Neuronal stem cell (in vitro differentiated cells): ENCODE measurements at regions not wholly inside any gene's neighbourhood (a gene's known extent, or its start where the extent isn't known, plus 50 kb on each side); places are given as distances from the start of the nearest gene placed in this dataset.
"Not testable (repeated sequence)": the region's sequence is repeated elsewhere in the genome, so short reads cannot be mapped to it uniquely, and the experiment has no call there.

Experiments
- DNase-seq: peaks from one replicate; pipeline ENCODE4 v3.0.0-alpha.2; 2013; ENCODE audit warnings: low spot score
- H2AFZ ChIP-seq: one replicate; pipeline ENCODE4 v1.6.1; 2013; ENCODE audit warnings: mild to moderate bottlenecking, low read length, inconsistent platforms
- H2AK5ac ChIP-seq: 2 replicates; pipeline ENCODE4 v1.6.1; 2013; ENCODE audit warnings: low read depth, mild to moderate bottlenecking, inconsistent platforms, low read length, moderate library complexity, mixed read lengths
- H2BK120ac ChIP-seq: 2 replicates; pipeline ENCODE4 v1.6.1; 2013; ENCODE audit warnings: low read depth, mild to moderate bottlenecking, inconsistent platforms, low read length, moderate library complexity, mixed read lengths
- H2BK12ac ChIP-seq: one replicate; pipeline ENCODE4 v1.6.1; 2013; ENCODE audit warnings: low read length, inconsistent platforms
- H2BK15ac ChIP-seq: 2 replicates; pipeline ENCODE4 v1.6.1; 2013; ENCODE audit warnings: mild to moderate bottlenecking, low read length, inconsistent platforms, mixed read lengths
- H2BK5ac ChIP-seq: one replicate; pipeline ENCODE4 v1.6.1; 2013; ENCODE audit warnings: inconsistent platforms, mild to moderate bottlenecking, low read length, moderate library complexity
- H3K14ac ChIP-seq: one replicate; pipeline ENCODE4 v1.6.1; 2013; ENCODE audit warnings: low read length, inconsistent platforms
- H3K18ac ChIP-seq: 2 replicates; pipeline ENCODE4 v1.6.1; 2013; ENCODE audit warnings: low read length, inconsistent platforms
- H3K23ac ChIP-seq: 2 replicates; pipeline ENCODE4 v1.6.1; 2013; ENCODE audit warnings: low read depth, mild to moderate bottlenecking, mixed read lengths, low read length, inconsistent platforms; ENCODE audit not compliant: poor library complexity
- H3K27ac ChIP-seq: replicated peaks from 3 replicates; pipeline ENCODE4 v1.5.1; 2013; ENCODE audit warnings: low read length, inconsistent platforms
- H3K27me3 ChIP-seq, 3 experiments: 2 replicates each; pipeline ENCODE4 v1.6.1; 2013; ENCODE audit warnings: low read length in 3 of 3, mild to moderate bottlenecking in 2 of 3, inconsistent platforms in 1 of 3, low read depth in 1 of 3, mixed read lengths in 1 of 3, moderate library complexity in 1 of 3; ENCODE audit not compliant: control insufficient read depth in 3 of 3, insufficient read depth in 3 of 3
- H3K36me3 ChIP-seq, 2 donors: replicated peaks in 1 of 2; 2 replicates each; pipeline ENCODE4 v1.6.1; 2013; ENCODE audit warnings: low read length in 2 of 2; ENCODE audit not compliant: control insufficient read depth in 2 of 2, insufficient read depth in 2 of 2
- H3K4ac ChIP-seq: 2 replicates; pipeline ENCODE4 v1.6.1; 2013; ENCODE audit warnings: inconsistent platforms, mild to moderate bottlenecking, low read length, moderate library complexity
- H3K4me1 ChIP-seq, 2 donors: 1 replicate in 1 of 2; 2 replicates in 1 of 2; pipeline ENCODE4 v1.6.1; 2013; ENCODE audit warnings: low read length in 2 of 2, low read depth in 1 of 2; ENCODE audit not compliant: control insufficient read depth in 2 of 2, insufficient read depth in 1 of 2
- H3K4me2 ChIP-seq: one replicate; pipeline ENCODE4 v1.6.1; 2013; ENCODE audit warnings: mild to moderate bottlenecking, low read length, inconsistent platforms; ENCODE audit not compliant: insufficient read depth, poor library complexity, severe bottlenecking
- H3K4me3 ChIP-seq, 2 donors: 2 replicates each; pipeline ENCODE4 v1.5.1; 2013; ENCODE audit warnings: low read length in 2 of 2, mild to moderate bottlenecking in 2 of 2, inconsistent platforms in 1 of 2, moderate library complexity in 1 of 2
- H3K79me1 ChIP-seq: one replicate; pipeline ENCODE4 v1.6.1; 2013; ENCODE audit warnings: low read depth, mild to moderate bottlenecking, inconsistent platforms, low read length, moderate library complexity
- H3K9ac ChIP-seq: one replicate; pipeline ENCODE4 v1.6.1; 2013; ENCODE audit warnings: mild to moderate bottlenecking, low read depth, low read length, inconsistent platforms; ENCODE audit not compliant: poor library complexity
- H3K9me3 ChIP-seq, 2 donors: replicated peaks in 1 of 2; 2 replicates each; pipeline versions ENCODE3 to v1.6.1; 2013; ENCODE audit warnings: low read length in 2 of 2, mild to moderate bottlenecking in 2 of 2, inconsistent platforms in 1 of 2, low read depth in 1 of 2, mixed read lengths in 1 of 2, moderate library complexity in 1 of 2; ENCODE audit not compliant: control insufficient read depth in 2 of 2, insufficient read depth in 1 of 2
- H4K8ac ChIP-seq: one replicate; pipeline ENCODE4 v1.6.1; 2013; ENCODE audit warnings: low read depth, mild to moderate bottlenecking, inconsistent platforms, low read length, moderate library complexity
- H4K91ac ChIP-seq: one replicate; pipeline ENCODE4 v1.6.1; 2013; ENCODE audit warnings: low read length, low read depth, mild to moderate bottlenecking, inconsistent platforms; ENCODE audit not compliant: poor library complexity
- WGBS, 2 donors: extraction: QIAGEN DNeasy Blood & Tissue Kit; methylation state at CpG; one replicate each; pipeline ENCODE4 v1.1.7; 2013; ENCODE audit warnings: missing lambda C conversion rate in 2 of 2, mixed read lengths in 1 of 2; ENCODE audit not compliant: insufficient read length in 2 of 2, insufficient replicate concordance in 1 of 2; ENCODE audit errors: extremely low coverage in 2 of 2; 5-methylcytosine and 5-hydroxymethylcytosine counted together

GRCh38 chr4:60682901-60683300 lies 517.2 kb upstream of the ADGRL3 start:
- Histone ChIP-seq H2BK5ac (no peak overlapping the region), H3K9me3 (no peaks in the 10 kb centered on the region), H2AK5ac (no peak overlapping the region), H3K27me3 (no peaks in the 10 kb centered on the region), H3K4me2 (no peak overlapping the region), H4K8ac (no peak overlapping the region), H3K79me1 (no peaks in the 10 kb centered on the region), H3K14ac (no peak overlapping the region), H3K9ac (no peak overlapping the region), H3K4ac (no peak overlapping the region), H3K27ac (no peak overlapping the region), H2AFZ (no peak overlapping the region), H3K18ac (no peak overlapping the region), H3K23ac (no peak overlapping the region), H2BK120ac (no peak overlapping the region), H2BK15ac (no peak overlapping the region), H2BK12ac (no peak overlapping the region), H3K36me3 (no peaks in the 10 kb centered on the region), H3K4me3 (no peak overlapping the region), H3K4me1 (no peaks in the 10 kb centered on the region), H4K91ac (no peak overlapping the region)
- no CpG with 5 or more reads among the region's 1 CpG for WGBS, 2 donors
- no peak for DNase-seq

GRCh38 chr4:60683357-60683756 lies 516.8 kb upstream of the ADGRL3 start:
- Histone ChIP-seq H3K4me1 (no peaks in the 10 kb centered on the region), H3K4ac (no peak overlapping the region), H2AFZ (no peak overlapping the region), H3K23ac (no peak overlapping the region), H2BK12ac (no peak overlapping the region), H3K9ac (no peak overlapping the region), H3K4me2 (no peak overlapping the region), H3K27ac (no peak overlapping the region), H3K18ac (no peak overlapping the region), H2BK5ac (no peak overlapping the region), H4K91ac (no peak overlapping the region), H3K36me3 (no peaks in the 10 kb centered on the region), H3K14ac (no peak overlapping the region), H3K27me3 (no peaks in the 10 kb centered on the region), H2AK5ac (no peak overlapping the region), H3K79me1 (no peaks in the 10 kb centered on the region), H4K8ac (no peak overlapping the region), H2BK120ac (no peak overlapping the region), H2BK15ac (no peak overlapping the region), H3K9me3 (no peaks in the 10 kb centered on the region), H3K4me3 (peak overlapping the region in 1 of 2 donors; percentile 55)
- no peak for DNase-seq
- no CpG with 5 or more reads among the region's 1 CpG for WGBS, 2 donors

- Histone ChIP-seq H2BK120ac (no peak overlapping the region), H3K79me1 (no peaks in the 10 kb centered on the region), H2BK15ac (no peak overlapping the region), H3K14ac (no peak overlapping the region), H2BK12ac (no peak overlapping the region), H2BK5ac (no peak overlapping the region), H3K4ac (no peak overlapping the region), H4K91ac (no peak overlapping the region), H2AK5ac (no peak overlapping the region), H3K4me1 (no peaks in the 10 kb centered on the region), H4K8ac (no peak overlapping the region), H3K9ac (no peak overlapping the region), H3K9me3 (no peaks in the 10 kb centered on the region), H3K23ac (no peak overlapping the region), H2AFZ (no peak overlapping the region), H3K4me2 (no peak overlapping the region), H3K36me3 (no peaks in the 10 kb centered on the region), H3K27me3 (no peaks in the 10 kb centered on the region), H3K27ac (no peak overlapping the region), H3K18ac (no peak overlapping the region), H3K4me3 (no peak overlapping the region)
- WGBS, 2 donors = no CpG with 5 or more reads among the region's 2 CpGs
- DNase-seq = no peak
These were observed 516.2 kb upstream of the ADGRL3 start for GRCh38 chr4:60683973-60684372.

DNA sequence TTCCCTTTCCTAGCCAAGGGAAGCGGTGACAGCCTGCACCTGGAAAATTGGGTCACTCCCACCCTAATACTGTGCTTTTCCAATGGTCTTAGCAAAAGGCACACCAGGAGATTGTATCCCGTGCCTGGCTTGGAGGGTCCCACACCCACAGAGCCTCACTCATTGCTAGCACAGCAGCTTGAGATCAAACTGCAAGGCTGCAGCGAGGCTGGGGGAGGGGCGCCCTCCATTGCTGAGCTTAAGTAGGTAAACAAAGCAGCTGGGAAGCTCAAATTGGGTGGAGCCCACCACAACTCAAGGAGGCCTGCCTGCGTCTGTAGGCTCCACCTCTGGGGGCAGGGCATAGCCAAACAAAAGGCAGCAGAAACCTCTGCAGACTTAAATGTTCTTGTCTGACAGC lies 504.1 kb upstream of the ADGRL3 start:
- not testable (repeated sequence) for H2BK5ac ChIP-seq, H2BK120ac ChIP-seq, DNase-seq, H4K91ac ChIP-seq, H3K14ac ChIP-seq, H2AFZ ChIP-seq, H3K36me3 ChIP-seq, H4K8ac ChIP-seq, H3K23ac ChIP-seq, H3K4me3 ChIP-seq, H2BK15ac ChIP-seq, H2BK12ac ChIP-seq, H3K18ac ChIP-seq, H3K27ac ChIP-seq, H3K9ac ChIP-seq, H3K27me3 ChIP-seq, H3K4ac ChIP-seq, H2AK5ac ChIP-seq, H3K9me3 ChIP-seq, H3K4me2 ChIP-seq, H3K4me1 ChIP-seq, H3K79me1 ChIP-seq
- no CpG with 5 or more reads among the region's 5 CpGs for WGBS, 2 donors
